Mucosa of descending colon (tissue), 3 donors: ENCODE measurements at regions not wholly inside any gene's neighbourhood (a gene's known extent, or its start where the extent isn't known, plus 50 kb on each side); places are given as distances from the start of the nearest gene placed in this dataset.
"Not testable (repeated sequence)": the region's sequence is repeated elsewhere in the genome, so short reads cannot be mapped to it uniquely, and the experiment has no call there.

Source experiments
- ATAC-seq: fragments of 200-7000 bp; cut with Tn5 transposase; one replicate; pipeline ENCODE4 v1.9.1; 2020; ENCODE audit warnings: mild to moderate bottlenecking, moderate library complexity
- DNase-seq, 3 donors: peaks; one replicate each; pipeline ENCODE4 v3.0.0-alpha.2; 2020
- H3K36me3 ChIP-seq: fragments of 200-600 bp; one replicate; pipeline ENCODE4 v1.8.0; 2021; ENCODE audit warnings: low read depth, mild to moderate bottlenecking
- H3K4me1 ChIP-seq: fragments of 200-600 bp; one replicate; pipeline ENCODE4 v1.8.0; 2021; ENCODE audit warnings: low read depth, mild to moderate bottlenecking
- H3K4me3 ChIP-seq: fragments of 200-600 bp; one replicate; pipeline ENCODE4 v1.8.0; 2021; ENCODE audit warnings: mild to moderate bottlenecking
- H3K9me3 ChIP-seq: fragments of 200-600 bp; one replicate; pipeline ENCODE4 v1.8.0; 2021; ENCODE audit warnings: mild to moderate bottlenecking
- intact Hi-C, 2 donors: fragments of 100-400 bp; cut with DNase I in 1 of 2; cut with micrococcal nuclease in 1 of 2; formaldehyde crosslinking; loops; one replicate each; pipeline versions ENCODE4 v1.11.0 to v1.11.1; 2022; cut with DNase I, micrococcal nuclease
- TF ChIP-seq, protein P1 (sequence below): fragments of 200-600 bp; IDR thresholded peaks from one replicate; pipeline ENCODE4 v1.8.0; 2022; ENCODE audit warnings: antibody characterized with exemption, mild to moderate bottlenecking
- donor health status: DM: no; HTN: no; CAD: no; lungs with moderate emphysema.
- donor health status: DM: no; HTN: no; CAD: no.
- donor health status: DM: no; HTN: yes; CAD: no.

DNA sequence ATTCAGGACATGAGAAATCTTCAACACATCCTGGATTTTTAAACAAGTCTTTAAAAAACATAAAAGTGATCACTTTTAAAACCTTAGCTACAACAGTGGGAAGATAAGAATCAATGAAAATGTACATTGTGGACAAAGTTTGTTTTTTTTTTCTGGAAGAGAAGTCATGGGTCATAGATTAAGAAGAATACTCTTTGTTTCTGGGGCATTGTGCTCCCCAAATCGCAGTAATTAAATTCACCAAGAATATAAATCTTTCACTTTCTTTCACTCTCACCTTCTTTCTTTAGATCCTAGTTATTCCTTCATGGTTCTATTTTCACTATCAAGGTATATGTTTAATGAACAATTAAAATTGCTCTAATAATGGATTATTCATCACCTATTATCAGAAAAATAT is 132.6 kb upstream of the PGR start:
- ATAC-seq (no peak), DNase-seq (no peak)
- Histone ChIP-seq H3K9me3 (no peaks in the 10 kb centered on the region), H3K4me3 (no peak overlapping the region), H3K4me1 (no peaks in the 10 kb centered on the region), H3K36me3 (no peaks in the 10 kb centered on the region)
- intact Hi-C loops, result no loop called here
- TF ChIP-seq, protein P1, sequence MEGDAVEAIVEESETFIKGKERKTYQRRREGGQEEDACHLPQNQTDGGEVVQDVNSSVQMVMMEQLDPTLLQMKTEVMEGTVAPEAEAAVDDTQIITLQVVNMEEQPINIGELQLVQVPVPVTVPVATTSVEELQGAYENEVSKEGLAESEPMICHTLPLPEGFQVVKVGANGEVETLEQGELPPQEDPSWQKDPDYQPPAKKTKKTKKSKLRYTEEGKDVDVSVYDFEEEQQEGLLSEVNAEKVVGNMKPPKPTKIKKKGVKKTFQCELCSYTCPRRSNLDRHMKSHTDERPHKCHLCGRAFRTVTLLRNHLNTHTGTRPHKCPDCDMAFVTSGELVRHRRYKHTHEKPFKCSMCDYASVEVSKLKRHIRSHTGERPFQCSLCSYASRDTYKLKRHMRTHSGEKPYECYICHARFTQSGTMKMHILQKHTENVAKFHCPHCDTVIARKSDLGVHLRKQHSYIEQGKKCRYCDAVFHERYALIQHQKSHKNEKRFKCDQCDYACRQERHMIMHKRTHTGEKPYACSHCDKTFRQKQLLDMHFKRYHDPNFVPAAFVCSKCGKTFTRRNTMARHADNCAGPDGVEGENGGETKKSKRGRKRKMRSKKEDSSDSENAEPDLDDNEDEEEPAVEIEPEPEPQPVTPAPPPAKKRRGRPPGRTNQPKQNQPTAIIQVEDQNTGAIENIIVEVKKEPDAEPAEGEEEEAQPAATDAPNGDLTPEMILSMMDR, result no peak

DNA sequence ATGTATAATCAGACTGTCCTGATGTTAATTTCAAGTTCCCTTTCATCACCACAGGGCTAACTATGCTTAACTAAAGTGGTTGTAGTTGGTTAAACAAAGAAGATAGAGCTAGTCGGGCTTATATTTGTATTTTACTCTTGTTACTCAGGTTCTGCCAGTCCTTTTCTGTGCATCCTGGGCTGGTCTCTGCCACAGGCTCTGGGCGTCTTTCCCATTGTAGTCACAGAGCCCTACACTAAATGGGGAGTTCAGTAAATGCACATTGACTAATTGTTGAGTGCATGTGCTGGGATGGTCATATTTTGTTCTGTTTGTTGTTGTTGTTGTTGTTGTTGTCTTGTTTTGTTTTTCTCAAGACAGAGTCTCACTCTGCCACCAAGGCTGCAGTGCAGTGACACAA is 125.4 kb upstream of the PGR start:
- ATAC-seq (no peak), DNase-seq (no peak)
- intact Hi-C loops, result no loop called here
- no peaks in the 10 kb centered on the region for H3K36me3 ChIP-seq
- no peak overlapping the region for H3K4me3 ChIP-seq
- no peaks in the 10 kb centered on the region for H3K4me1 ChIP-seq
- H3K9me3 ChIP-seq, result no peaks in the 10 kb centered on the region
- TF ChIP-seq, protein P1, result no peak

DNA sequence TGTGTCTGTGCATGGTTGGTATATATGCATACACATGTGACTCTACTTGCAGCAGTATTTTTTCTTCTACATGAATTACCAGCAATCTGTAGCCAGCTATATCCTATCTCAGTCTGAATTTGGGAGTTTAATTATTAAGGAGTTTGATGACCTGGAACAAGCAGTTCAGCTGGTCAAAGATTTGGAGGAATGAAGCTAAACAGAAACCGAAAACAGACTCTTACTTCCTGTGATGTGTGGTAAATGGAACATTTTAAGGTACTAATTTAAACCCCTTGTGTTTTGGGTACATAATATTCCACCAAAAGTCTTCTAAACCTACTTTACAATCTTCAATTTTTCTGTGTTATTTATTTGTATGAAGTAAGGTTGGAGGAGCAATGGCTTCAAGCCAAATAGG is 124.4 kb upstream of the PGR start:
- H3K4me1 ChIP-seq, result no peaks in the 10 kb centered on the region
- H3K36me3 ChIP-seq, result no peaks in the 10 kb centered on the region
- no peak overlapping the region for H3K4me3 ChIP-seq
- no peak for DNase-seq
- TF ChIP-seq, protein P1, result no peak
- intact Hi-C loops, result no loop called here
- ATAC-seq, result no peak
- H3K9me3 ChIP-seq, result no peaks in the 10 kb centered on the region

DNA sequence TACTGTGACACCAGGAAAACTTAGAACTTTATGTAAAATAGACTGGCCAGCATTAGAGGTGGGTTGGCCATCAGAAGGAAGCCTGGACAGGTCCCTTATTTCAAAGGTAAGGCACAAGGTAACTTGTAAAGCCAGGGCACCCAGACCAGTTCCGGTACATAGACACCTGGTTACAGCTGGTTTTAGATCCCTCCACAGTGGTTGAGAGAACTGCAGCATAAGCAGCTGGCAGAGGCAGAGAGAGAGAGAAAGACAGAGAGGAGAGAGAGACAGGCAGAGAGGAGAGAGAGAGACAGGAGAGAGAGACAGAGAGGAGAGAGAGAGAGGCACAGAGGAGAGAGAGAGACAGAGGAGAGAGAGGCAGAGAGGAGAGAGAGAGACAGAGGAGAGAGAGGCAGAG is 116.0 kb upstream of the PGR start:
- H3K4me1 ChIP-seq, ATAC-seq, intact Hi-C loops, DNase-seq, H3K9me3 ChIP-seq, H3K4me3 ChIP-seq, H3K36me3 ChIP-seq: not testable (repeated sequence)

DNA sequence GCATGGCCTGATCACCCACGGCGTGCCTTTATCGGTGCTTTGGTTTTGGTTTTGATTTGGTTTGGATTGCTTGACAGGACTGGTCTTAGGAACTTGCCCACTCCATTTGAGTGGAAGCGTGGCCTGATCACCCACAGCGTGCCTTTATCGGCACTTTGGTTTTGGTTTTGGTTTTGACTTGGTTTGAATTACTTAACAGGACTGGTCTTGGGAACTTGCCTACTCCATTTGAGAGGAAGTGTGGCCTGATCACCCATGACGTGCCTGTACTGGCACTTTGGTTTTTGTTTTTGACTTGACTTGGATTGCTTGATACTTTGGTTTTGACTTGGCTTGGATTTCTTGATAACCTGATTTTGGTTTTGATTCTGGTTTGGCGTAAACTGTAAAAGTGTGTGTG is 115.5 kb upstream of the PGR start:
- H3K36me3 ChIP-seq, DNase-seq, H3K4me1 ChIP-seq, H3K4me3 ChIP-seq, ATAC-seq, intact Hi-C loops, H3K9me3 ChIP-seq: not testable (repeated sequence)

DNA sequence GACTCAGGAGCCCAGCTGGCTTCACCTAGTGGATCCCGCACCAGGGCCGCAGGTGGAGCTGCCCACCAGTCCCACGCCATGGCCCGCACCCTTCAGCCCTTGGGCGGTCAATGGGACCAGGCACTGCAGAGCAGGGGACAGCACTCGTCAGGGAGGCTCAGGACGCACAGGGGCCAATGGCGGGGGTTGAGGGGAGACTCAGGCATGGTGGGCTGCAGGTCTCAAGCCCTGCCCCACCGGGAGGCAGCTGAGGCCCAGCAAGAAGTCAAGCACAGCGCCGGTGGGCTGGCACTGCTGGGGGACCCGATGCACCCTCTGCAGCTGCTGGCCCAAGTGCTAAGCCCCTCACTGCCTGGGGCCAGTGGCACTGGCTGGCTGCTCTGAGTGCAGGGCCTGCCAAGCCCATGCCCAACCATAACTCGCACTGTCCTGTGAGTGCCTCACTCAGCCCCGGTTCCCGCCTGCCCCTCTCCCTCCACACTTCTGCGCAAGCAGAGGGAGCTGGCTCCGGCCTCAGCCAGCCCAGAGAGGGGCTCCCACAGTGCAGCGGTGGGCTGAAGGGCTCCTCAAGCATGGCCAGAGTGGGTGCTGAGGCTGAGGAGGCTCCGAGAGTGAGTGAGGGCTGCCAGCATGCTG is 111.7 kb upstream of the PGR start:
- no peak for DNase-seq
- TF ChIP-seq, protein P1, result no peak
- no peak for ATAC-seq
- H3K4me3 ChIP-seq, result no peak overlapping the region
- H3K36me3 ChIP-seq, result no peaks in the 10 kb centered on the region
- H3K4me1 ChIP-seq, result no peaks in the 10 kb centered on the region
- intact Hi-C loops, result no loop called here
- H3K9me3 ChIP-seq, result no peaks in the 10 kb centered on the region

DNA sequence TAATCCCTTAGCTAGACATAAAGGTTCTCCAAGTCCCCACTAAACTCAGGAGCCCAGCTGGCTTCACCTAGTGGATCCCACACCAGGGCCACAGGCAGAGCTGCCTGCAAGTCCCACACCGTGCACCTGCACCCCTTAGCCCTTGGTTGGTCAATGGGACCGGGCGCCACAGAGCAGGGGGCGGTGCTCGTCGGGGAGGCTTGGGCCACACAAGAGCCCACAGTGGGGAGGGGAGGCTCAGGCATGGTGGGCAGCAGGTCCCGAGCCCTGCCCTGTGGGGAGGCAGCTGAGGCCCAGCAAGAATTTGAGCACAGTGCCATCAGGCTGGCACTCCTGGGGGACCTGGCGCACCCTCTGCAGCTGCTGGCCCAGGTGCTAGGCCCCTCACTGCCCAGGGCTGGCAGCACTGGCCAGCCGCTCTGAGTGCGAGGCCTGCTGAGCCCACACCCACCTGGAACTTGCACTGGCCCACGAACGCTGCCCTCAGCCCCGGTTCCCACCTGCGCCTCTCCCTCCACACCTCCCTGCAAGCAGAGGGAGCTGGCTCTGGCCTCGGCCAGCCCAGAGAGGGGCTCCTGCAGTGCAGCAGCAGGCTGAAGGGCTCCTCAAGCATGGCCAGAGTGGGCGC is 101.7 kb upstream of the PGR start:
- H3K4me1 ChIP-seq, H3K9me3 ChIP-seq, H3K36me3 ChIP-seq, ATAC-seq, intact Hi-C loops, H3K4me3 ChIP-seq, DNase-seq: not testable (repeated sequence)
